ENCODE measurements at regions not wholly inside any gene's neighbourhood (a gene's known extent, or its start where the extent isn't known, plus 50 kb on each side); places are given as distances from the start of the nearest gene placed in this dataset.
A peak's percentile ranks its signal among the peaks of the same experiment; 100 is the strongest.

DNA sequence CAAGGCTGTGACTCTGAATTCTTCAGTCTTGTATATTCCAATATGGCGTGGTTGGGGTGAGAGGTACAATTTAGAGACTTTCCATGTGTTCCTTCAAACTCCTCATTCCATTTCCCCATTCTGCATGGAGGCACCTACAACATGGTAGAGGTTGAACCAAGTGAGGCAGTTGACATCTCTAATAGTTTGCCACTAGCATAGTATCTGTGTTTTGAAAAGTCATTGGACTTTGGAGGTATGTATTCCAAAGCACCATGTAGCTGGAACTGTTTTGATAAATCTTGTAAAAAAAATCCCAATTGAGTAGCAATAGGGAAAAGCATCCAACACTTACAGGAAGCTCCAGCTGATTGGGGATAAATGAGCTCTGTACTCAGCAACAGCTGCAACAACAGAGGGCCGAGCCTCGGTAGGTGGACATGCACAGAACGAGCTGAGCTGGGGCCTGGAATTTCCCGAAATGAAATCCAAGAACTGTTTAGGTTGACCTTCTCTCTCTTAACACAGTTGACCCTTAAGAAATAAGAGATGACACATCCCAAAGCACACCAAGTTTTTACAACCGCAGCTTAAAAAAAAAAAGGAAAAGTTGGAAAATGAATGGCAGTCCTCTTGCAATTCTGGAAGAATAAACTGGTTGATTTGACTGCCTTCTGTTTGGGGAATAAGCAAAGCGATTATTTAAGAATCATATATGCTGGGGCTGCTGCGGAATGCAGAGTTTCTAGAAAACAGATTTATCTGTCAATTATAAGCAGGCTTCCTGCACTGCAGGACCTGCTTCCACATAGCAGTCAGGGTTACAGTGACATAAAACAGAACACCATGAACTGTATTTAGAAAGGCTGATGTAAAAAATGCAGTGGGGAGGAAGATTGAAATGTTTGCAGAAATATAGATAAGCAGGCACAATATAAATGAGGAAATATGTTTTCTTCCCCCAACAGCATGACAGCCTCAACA, 194.6 kb upstream of the KRR1 start (continued):
- TF ChIP-seq RFX5 (IDR thresholded peaks at IDR 0.05; ENCODE audit: low read length) (no peak), JUND (IDR thresholded peaks at IDR 0.05) (peak; percentile 67), RCOR1 (IDR thresholded peaks at IDR 0.05; ENCODE audit: low read length) (peak; percentile 100), CHD2 (IDR thresholded peaks at IDR 0.05; ENCODE audit: low read length, partially characterized antibody) (peak; percentile 87), PBX3 (IDR thresholded peaks at IDR 0.05) (peak; percentile 96), FOXJ3 (CRISPR knock-in tag; IDR thresholded peaks at IDR 0.05) (peak; percentile 76), GATA2 (CRISPR knock-in tag; IDR thresholded peaks at IDR 0.05) (peak; percentile 88), MXI1 (IDR thresholded peaks at IDR 0.05; ENCODE audit: low read depth, low read length) (peak; percentile 41; the same call in 1 of the 2 replicates), POLR2AphosphoS5 (IDR thresholded peaks at IDR 0.05; ENCODE audit: low read depth, low read length) (peak; percentile 56; the same call in 1 of the 2 replicates), ELF1 (IDR thresholded peaks at IDR 0.05) (0 out of 2 replicates have a peak, but pooled peaks have one; percentile 5), NRF1 (IDR thresholded peaks at IDR 0.05; ENCODE audit: low read depth, low read length) (no peak), SMC3 (IDR thresholded peaks at IDR 0.05; ENCODE audit: low read depth, low read length) (no peak), NFIC (IDR thresholded peaks at IDR 0.05; ENCODE audit: borderline replicate concordance) (peak; percentile 50; the same call in 1 of the 2 replicates), MAX (IDR thresholded peaks at IDR 0.05; ENCODE audit: low read depth) (peak; percentile 18; the same call in 1 of the 2 replicates), MEF2A (IDR thresholded peaks at IDR 0.05; ENCODE audit: borderline replicate concordance, low read depth) (peak; percentile 74; the same call in 1 of the 2 replicates), TEAD4 (IDR thresholded peaks at IDR 0.05; ENCODE audit: borderline replicate concordance, insufficient read depth) (peak; percentile 78), RXRA (IDR thresholded peaks at IDR 0.05; ENCODE audit: borderline replicate concordance, low read depth) (peak; percentile 80), TCF12 (IDR thresholded peaks at IDR 0.05) (peak; percentile 96), USF1 (IDR thresholded peaks at IDR 0.05; ENCODE audit: borderline replicate concordance, low read depth) (no peak), SIN3A (IDR thresholded peaks at IDR 0.05; ENCODE audit: borderline replicate concordance, low read depth, low read length) (peak; percentile 80; the same call in 1 of the 2 replicates)
- TF ChIP-seq, protein P1, sequence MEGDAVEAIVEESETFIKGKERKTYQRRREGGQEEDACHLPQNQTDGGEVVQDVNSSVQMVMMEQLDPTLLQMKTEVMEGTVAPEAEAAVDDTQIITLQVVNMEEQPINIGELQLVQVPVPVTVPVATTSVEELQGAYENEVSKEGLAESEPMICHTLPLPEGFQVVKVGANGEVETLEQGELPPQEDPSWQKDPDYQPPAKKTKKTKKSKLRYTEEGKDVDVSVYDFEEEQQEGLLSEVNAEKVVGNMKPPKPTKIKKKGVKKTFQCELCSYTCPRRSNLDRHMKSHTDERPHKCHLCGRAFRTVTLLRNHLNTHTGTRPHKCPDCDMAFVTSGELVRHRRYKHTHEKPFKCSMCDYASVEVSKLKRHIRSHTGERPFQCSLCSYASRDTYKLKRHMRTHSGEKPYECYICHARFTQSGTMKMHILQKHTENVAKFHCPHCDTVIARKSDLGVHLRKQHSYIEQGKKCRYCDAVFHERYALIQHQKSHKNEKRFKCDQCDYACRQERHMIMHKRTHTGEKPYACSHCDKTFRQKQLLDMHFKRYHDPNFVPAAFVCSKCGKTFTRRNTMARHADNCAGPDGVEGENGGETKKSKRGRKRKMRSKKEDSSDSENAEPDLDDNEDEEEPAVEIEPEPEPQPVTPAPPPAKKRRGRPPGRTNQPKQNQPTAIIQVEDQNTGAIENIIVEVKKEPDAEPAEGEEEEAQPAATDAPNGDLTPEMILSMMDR (IDR thresholded peaks at IDR 0.05) = no peak
